SKM-1 (cell line): ENCODE measurements at regions not wholly inside any gene's neighbourhood (a gene's known extent, or its start where the extent isn't known, plus 50 kb on each side); places are given as distances from the start of the nearest gene placed in this dataset.

ENCODE experiments used
- DNase-seq: peaks from one replicate; lab custom pipeline; 2025; ENCODE audit not compliant: unreplicated experiment; lab: John Stamatoyannopoulos, UW

DNA sequence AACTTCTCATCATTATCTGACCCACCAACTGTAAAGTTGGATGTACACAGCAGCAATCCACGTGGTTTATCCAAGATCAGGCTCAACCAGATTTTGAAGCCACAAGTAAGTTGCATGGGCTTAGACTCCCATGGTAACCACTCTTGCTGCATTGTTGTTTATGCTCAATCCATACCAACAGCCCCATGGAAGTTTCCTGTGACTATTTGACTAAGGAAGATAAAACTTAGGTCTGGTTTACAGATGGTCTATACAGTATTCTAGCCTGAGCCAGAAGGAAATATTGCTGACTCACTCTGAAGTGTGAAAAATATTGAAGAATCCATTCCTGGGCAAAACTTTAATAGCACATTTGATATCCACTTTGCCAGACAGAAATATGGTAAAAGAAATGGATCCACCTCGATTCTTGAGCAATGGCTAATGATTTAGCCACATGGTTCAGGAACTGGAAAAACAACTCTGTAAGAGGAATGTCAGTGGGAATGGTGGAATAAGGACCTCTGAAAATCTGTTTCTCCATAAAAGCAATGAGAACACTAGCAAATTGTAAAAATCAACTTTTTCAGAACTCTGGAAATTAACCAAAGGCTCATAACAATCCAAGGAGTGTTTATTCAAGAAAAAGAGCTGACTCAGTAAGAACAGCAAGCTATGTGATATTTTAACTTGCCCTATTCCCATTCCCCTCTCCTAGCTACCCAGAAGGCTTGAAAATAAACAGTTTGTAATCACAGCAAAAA, 162.9 kb upstream of the STT3B start:
- no peak for DNase-seq

DNA sequence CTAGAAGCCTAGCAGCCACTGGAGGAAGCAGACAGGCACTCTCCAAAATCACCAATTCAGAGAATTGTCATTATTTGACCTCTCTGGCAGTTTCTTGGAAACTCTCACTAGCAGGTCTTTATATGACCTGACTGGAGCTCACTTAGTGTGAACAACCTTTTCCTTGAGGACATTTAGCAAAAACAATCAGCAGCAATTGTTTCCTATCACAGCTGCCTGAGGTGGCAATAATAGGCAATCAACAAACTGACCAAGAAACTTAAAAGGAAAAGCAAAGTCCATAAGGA, 162.4 kb upstream of the STT3B start:
- DNase-seq, result no peak

DNA sequence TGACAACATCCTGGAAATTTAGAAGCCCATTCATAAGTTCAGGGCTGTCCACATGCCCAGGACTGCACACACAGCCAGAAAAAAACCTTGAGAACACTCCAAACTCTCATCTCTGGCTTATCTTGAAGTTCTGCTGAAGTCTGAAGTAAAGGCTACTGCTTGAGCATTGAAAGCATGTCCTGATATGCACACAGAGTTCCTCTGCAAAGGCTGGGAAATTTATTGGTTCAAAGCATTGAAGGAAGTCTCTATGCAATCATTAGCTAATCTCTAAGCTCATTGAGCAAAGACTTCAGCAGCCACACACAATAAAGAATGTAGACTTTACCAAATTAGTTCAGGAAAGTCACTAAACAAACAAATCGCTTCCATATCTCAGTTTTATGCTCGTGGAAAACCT, 162.0 kb upstream of the STT3B start:
- no peak for DNase-seq

DNA sequence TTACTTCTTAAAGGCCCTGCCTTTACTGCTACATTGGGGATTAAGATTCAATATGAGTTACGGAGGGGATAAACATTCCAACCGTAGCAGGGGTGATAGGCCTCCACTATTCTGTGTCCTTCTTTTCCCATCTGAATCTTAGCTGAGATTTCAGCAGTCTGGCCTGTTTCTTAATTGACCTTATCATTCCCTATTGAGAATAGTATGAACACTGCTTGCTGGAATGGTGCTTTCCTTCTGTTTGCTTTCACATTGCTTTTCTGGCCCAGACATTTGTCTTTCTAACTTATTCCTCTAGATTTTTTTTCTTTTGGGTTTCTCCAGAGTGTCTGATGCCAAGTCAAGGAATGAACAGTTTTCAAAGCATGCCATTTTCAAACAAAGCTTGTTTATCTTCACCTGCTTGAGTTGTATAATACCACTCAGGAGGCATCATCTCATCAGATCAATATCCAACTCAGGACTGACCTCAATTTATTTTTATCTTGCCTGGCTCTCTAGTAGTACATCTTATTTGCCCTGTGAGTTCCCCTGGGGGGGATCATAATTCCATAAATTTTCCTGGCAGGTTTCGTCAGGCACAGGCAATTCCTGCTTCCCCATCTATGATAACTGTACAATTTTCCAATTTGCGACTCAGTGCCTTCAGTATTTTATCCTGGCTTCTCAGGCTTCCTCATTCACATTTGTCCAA, 161.1 kb upstream of the STT3B start:
- no peak for DNase-seq

DNA sequence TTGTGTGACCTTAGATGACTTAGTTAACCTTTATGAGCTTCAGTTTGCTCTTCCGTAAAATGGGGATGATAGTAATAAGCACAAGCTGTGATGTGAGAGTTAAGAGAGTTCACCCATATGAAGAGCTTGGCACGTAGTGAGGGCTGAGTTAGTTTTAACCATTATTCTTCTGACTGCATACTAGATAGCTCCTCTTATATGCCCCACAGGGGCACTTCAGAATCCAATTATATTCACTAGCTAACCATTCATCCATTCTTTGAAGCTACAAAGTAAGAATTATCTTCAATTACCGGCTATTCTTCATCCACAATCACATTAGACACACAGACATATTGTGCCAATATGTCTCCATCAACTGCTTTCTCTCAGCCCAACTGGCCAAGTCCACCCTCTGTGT, 159.0 kb upstream of the STT3B start:
- DNase-seq, result no peak

DNA sequence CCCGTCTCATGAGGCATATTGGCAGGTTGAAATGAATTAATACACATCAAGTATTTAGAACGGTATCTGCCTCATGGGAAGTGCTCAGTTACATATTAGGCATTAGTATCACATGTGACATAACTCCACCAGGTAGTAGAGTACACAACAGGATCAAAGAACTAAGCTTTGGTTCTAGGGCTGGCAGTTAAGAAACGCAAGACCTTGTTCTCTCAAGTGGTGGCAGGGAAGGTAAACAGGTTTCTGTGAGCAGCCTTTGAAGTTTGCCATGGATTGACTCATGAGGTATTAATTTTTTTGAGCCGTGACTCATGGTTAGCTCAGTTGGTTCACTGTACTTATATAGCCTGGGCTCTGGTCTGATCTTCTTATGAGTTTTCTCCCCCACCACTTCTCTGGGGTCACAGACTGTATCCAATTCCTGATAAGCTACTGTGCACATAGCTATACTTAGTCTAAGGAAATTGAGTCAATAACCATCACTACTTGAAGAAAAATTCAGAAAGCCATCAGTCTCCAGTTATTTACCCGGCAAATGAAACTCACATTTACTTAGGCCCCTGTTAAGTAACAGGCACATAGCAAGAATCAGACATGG, 155.6 kb upstream of the STT3B start:
- DNase-seq, result no peak

DNA sequence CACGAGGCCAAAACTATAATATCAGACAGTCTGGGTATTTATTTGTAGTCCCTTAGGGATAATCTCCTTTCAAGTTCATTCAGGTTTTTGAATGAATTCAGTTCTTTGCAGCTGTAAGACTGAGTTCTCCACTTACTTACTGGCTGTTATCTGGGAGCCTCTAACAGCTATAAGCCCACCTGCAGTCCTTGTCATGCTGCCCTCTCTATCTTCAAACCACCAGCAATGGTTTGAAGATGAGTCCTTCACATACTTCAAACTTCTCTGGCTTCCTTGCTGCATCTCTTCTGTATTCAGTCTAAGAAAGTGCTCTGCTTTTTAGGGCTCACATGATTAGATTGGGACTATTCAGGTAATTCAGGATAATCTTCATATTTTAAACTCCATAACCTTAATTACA, 154.5 kb upstream of the STT3B start:
- DNase-seq, result no peak

DNA sequence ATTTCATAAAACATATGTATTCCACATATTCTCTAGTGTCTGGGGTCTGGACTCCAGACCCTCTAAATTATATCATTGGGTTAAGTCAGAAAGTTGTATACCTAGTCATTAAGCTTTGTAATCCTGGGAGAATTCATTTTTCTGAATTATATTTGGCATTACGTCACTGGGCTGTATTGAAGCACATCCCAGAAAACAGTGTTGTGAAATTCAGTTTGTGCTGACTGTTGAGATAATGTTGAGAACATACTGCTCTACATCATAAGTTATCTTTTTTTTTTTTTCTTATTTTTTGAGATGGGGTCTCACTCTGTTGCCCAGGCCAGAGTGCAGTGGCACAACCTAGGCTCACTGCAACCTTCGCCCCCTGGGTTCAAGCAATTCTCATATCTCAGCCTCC, 153.1 kb upstream of the STT3B start:
- DNase-seq, result no peak

DNA sequence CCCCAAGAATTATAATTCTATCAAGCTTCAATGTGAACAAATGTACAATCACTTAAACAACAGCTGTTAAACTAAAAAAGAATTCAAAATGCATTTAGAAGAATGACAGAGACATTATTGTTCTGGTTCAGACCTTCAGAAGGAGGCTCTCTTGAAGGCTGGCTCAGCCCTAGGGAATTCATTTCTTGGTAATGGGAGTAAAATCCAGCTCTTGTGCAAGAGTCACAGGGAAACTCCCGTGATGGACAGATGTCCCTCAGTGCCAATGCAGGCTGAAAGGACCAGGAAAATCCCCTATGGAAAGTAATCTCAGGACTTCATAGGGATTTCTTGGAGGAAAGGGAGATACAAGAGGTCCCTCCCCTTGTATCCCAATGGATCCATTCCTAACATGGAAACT, 149.9 kb upstream of the STT3B start:
- no peak for DNase-seq

DNA sequence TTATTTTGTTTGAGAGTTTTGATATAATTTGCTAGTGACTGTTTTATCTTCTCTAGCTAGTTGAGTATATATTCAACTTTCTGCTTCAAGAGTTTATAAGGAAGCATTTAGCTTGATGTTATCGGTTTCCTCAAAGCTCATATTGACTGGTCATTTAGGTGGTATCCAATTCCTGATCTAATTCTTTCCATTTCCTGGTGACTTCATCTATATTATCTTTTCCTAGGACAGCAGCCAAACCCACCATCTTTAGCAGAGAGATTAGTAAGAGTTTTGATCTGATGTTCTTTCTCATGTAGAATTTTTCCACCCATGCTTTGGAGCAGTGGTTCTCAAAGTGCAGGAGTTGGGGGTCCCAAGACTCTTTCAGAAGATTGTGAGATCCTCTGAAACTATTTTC, 148.6 kb upstream of the STT3B start:
- no peak for DNase-seq

DNA sequence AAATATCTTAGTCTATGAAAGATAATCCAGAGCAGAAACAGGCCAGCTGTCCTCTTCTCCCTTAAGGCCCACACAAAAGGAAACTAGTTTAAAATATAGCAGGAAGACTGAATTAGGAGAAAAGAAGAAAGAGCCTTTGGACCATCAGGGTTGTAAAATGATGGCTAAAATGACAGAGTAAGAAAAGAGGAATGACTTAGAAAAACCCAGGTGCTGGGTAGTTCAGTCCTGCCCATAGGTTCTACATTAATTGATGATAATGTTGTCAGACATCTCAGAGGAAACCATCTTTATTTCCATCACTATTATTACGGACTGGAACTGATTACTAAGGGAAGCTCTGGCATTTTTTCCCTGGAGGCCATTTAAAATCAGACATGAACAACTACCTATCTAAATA, 142.8 kb upstream of the STT3B start:
- DNase-seq, result no peak

DNA sequence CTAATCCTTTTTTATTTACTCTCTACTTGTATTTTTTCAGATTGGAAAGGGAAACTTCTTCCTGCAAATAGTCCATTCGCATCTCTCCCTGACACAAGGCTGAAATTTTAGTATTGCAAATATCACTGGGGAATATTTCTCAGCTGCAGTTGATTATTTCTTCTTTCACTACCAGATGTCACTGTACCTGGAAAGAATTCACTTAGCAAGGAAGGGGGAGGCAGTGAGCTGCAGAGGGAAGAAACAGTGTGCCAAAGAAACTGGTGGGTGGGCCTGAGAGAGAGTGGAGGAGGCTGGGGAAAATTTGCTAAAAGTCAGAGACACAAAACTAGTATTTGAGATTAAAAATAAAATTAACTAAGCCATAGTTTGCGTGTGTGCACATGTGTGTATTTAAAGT, 142.3 kb upstream of the STT3B start:
- DNase-seq, result no peak

DNA sequence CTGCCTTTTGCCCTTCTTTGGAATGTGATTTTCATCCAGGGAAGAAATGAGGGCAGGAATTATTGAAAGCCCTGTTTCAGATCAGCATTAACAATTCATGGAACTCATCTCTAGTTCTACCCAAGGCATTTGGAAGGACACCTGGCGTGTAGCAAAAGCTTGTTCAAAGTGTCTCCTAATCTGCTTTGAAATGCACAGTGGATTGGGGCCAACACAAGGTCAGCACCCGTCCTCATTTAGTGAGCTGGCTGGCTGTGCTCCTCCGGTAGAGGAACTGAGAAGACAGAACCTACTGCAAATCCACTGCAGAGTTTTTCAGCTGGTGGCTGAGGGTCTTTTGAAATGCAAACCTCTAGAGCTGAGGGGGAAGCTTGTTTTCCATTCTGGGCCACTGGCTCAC, 141.6 kb upstream of the STT3B start:
- no peak for DNase-seq

DNA sequence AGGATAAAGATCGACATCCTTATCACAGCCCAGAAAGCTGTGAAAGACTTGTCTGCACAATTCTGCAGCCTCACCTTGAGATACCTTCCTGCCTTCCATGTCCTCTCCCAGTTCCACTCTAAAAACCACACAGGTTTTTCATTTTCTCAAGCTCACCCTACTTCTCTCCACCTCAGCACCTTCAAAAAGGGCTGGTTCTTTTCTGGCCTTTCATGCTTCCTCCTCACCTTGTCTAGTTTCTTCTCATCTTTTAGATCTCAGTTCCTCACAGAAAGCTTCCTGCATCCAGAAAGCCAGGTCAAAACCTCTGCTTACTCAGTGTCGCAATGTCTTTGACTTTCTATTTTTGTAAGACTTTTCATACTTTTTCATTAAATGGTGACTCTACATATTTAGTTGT, 140.2 kb upstream of the STT3B start:
- no peak for DNase-seq

DNA sequence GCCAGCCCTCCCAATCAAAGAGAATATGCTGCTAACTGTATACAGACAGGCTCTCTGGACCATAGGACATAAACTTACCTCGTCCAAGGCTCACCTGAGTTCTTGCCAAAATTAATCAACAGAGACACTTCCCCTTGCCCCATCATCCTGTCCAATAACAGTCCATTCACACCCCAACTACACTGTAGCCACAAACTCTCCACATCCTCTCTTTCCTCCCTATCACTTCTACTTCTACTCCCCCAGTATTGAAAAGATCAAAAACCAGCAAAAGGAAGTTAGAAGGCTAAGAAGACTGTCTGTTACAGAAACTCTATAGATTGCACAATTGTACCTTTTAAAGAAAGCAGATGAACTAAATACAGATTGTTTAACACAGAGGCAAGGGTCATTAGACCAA, 133.5 kb upstream of the STT3B start:
- peak; percentile 73 for DNase-seq

DNA sequence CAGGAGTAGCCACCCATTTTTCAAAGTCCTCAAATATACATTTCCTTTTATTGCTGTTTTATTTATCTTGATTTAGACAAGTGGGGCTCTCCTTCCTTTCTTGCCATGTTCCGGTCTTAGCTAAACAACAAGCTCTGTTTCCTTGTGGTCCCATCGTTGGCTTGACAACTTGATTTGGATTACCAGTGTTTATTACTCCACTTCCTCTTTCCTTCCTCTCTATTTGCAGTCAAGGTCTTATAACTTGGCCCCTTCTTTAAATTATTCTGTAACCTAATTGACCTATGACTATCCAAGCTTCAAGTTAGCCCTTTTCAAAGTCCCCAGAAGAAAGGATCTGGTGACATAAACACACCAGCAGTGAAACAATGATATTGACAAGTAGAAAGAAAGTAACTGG, 130.6 kb upstream of the STT3B start:
- no peak for DNase-seq

DNA sequence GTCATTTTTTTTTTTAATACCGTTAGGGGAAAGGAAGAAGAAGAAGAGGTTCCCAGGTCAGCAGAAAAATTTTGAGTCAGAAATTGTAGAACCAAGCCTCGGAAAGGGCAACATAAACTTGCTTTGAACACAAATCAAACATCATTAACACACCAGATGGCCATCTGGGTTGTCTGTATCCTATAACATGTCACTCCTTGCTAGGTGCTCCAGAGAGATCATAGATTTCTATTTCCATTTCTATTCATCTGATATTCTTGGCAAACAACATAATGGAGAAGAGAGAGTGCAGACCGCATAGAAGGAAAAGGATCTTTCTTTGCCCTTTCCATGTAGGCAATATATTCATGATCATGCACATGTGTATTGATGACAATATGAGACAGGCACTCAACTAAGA, 129.5 kb upstream of the STT3B start:
- DNase-seq, result no peak

DNA sequence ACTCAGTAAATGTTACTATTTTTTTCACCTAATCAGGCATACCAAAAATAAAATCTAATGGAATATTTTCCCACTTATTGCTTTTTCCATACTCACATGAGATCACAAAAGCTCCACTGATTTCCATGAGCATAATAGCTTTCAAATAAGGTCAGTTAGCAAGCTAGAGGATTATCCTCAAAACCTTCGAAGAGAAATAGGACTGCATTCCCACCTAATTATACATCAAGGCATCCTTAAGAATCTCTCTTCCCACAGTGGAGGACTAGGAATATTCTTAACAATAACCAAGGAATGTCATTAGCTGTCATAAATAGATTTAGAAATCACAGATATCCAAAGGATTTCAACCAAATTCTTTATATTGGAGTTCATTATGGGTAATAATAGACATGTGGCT, 127.9 kb upstream of the STT3B start:
- DNase-seq, result no peak

DNA sequence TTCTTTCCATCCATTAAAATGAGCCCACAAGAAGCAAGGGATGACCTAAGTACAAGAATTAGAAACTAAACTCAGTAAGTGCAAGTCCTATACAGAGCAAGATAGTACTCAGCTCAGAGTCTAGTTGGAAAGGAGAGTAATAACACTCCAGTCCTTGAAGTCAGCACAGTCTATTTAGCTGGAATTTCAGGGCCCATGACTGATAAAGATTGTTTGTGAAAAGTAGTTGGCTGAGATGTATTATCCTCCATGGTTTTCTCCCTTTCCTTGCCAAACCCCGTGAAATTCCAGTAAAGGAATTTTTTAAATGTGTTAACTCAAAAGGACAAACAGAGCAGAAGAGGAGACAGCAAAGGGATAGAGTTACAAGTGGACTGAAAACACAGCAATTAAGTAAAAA, 127.2 kb upstream of the STT3B start:
- DNase-seq, result no peak

DNA sequence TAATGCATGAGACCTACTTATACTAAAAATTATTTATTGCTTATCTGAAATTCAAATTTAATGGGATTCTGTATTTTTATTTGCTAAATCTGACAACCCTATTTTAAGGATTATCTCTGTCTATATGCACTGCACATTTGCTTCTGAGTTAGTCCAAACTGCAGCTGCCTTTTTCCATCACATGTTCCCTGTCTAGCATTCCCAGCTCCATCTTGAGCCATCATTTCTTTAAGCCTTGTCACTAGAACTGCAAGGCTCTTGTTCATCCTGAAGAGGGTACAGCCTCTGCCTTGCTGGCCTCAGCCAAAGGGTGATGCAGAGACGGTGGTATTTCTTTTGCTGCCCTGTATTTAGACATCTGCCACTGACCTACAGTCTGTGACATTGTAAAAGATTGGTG, 125.8 kb upstream of the STT3B start:
- DNase-seq, result no peak

DNA sequence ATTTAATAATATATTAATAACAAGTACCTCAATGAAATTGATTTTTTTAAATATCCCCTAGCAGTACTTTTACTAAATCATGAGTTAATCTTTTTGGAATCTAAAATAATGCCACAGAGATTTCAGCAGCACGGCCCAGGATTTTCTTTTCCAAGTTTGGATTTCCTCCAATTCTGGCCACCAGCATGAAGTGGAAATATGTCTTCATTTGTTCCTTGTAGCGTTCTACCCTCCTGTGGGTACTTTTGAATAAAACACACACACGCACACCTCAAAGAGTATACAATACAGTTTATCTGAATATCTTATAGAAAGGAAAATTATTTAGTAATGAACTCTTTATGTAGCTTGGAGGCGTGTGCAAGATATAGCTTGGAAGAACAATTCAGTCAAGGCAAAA, 125.1 kb upstream of the STT3B start:
- DNase-seq, result no peak

DNA sequence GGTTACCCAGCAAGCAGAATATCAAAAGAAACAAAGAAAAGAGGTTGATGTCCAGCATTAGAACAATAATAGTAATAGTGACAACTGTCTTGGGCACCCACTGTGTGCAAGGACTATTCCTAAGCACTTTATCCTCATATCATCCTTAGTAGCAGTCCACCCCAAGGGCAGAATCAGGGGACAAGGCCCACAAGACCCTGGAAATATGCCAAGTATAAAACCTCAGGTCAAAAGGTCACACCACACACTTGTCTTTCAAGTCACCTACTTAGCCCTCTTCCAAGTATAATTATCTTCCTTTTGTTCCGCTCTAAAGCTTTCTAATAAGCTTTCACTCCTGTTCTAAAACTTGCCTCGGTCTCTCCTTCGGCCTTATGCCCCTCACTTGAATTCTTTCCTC, 124.0 kb upstream of the STT3B start:
- no peak for DNase-seq

DNA sequence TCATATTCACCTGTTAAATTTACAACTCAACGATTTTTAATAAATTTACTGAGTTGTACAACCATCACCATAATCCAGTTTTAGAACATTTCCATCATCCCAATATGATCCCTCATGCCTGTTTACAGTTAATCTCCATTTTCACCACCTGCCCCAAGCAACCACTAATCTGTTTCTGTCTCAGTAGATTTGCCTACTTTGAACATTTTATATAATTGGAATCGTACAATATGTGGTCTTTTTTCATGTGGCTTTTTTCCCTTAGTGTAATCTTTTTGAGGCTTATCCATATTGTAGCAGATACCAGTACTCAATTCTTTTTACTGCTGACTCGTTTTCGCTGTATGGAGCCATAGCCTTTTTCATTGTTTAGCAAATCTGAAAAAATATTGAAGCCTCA, 123.3 kb upstream of the STT3B start:
- DNase-seq, result no peak
